Calu3 (cell line): ENCODE measurements at regions not wholly inside any gene's neighbourhood (a gene's known extent, or its start where the extent isn't known, plus 50 kb on each side); places are given as distances from the start of the nearest gene placed in this dataset.

Experiments used
- BruUV-seq: library from RNA; stranded (reverse); fragments of 400-500 nt; replicated peaks from 2 replicates; lab custom pipeline; 2021; lab: Mats Ljungman, UMichigan
- CTCF ChIA-PET: fragments of 300-600 bp; sonication (Branson Sonifier 250); formaldehyde crosslinking; loops from one replicate; lab custom pipeline; 2022; ENCODE audit warnings: antibody characterized with exemption; lab: Charles Lee
- DNase-seq: peaks from one replicate; pipeline ENCODE4 v3.0.0; 2022
- H3K27ac Mint-ChIP-seq: one replicate; pipeline ENCODE4 v1.8.0; 2022; ENCODE audit warnings: mixed read lengths; ENCODE audit not compliant: unreplicated experiment
- H3K27me3 Mint-ChIP-seq: one replicate; pipeline ENCODE4 v1.8.0; 2022; ENCODE audit warnings: mixed read lengths; ENCODE audit not compliant: unreplicated experiment
- H3K36me3 Mint-ChIP-seq: one replicate; pipeline ENCODE4 v1.8.0; 2022; ENCODE audit warnings: mild to moderate bottlenecking, moderate library complexity, mixed read lengths; ENCODE audit not compliant: insufficient read depth, unreplicated experiment
- H3K4me1 Mint-ChIP-seq: one replicate; pipeline ENCODE4 v1.8.0; 2022; ENCODE audit warnings: mild to moderate bottlenecking, low read depth, mixed read lengths; ENCODE audit not compliant: unreplicated experiment
- H3K4me3 Mint-ChIP-seq: one replicate; pipeline ENCODE4 v1.8.0; 2022; ENCODE audit warnings: mild to moderate bottlenecking, low read depth, moderate library complexity, mixed read lengths; ENCODE audit not compliant: unreplicated experiment
- H3K9me3 Mint-ChIP-seq: one replicate; pipeline ENCODE4 v1.8.0; 2022; ENCODE audit warnings: low read depth, mixed read lengths; ENCODE audit not compliant: unreplicated experiment
- intact Hi-C: fragments of 100-400 bp; cut with micrococcal nuclease; formaldehyde crosslinking; loops from one replicate; pipeline ENCODE4 v1.10.0; 2022; ENCODE audit not compliant: unreplicated experiment
- TF ChIP-seq, protein P1 (sequence below): fragments of 200-600 bp; IDR thresholded peaks from one replicate; pipeline ENCODE4 v1.8.0; 2022; ENCODE audit warnings: antibody characterized with exemption; ENCODE audit not compliant: unreplicated experiment

- CTCF ChIA-PET = no interaction called here
- no TSS peak for BruUV-seq
Observed at GRCh38 chr1:10848109-10848684, 51.8 kb upstream of the CASZ1 start.

DNA sequence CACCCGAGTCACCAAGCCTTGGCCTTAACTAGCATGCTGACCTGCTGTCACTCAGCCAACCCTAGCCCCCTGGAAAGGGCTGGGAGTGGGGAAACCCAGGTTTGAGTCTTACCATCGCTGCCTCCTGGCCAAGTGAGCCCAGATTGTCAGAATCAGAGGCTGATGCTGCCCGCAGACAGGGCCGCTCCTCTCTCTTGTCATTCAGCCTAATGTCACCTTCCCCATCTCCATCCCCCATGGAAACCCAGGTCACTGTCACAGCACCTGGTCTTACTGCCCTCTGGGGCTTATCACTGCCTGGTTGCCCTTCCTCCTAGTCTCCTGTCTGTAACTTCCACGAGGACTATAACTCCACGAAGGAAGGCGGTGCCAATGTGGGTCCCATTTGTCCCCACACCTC, 53.6 kb upstream of the CASZ1 start:
- Mint-ChIP-seq H3K4me3 (no peak overlapping the region), H3K27me3 (peaks cover 20% of the 10 kb centered on the region), H3K27ac (no peak overlapping the region), H3K9me3 (peaks cover 2% of the 10 kb centered on the region), H3K36me3 (no peaks in the 10 kb centered on the region), H3K4me1 (no peaks in the 10 kb centered on the region)
- no TSS peak for BruUV-seq
- CTCF ChIA-PET = no interaction called here
- intact Hi-C loops = no loop called here
- TF ChIP-seq, protein P1, sequence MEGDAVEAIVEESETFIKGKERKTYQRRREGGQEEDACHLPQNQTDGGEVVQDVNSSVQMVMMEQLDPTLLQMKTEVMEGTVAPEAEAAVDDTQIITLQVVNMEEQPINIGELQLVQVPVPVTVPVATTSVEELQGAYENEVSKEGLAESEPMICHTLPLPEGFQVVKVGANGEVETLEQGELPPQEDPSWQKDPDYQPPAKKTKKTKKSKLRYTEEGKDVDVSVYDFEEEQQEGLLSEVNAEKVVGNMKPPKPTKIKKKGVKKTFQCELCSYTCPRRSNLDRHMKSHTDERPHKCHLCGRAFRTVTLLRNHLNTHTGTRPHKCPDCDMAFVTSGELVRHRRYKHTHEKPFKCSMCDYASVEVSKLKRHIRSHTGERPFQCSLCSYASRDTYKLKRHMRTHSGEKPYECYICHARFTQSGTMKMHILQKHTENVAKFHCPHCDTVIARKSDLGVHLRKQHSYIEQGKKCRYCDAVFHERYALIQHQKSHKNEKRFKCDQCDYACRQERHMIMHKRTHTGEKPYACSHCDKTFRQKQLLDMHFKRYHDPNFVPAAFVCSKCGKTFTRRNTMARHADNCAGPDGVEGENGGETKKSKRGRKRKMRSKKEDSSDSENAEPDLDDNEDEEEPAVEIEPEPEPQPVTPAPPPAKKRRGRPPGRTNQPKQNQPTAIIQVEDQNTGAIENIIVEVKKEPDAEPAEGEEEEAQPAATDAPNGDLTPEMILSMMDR = no peak
- DNase-seq = no peak

More at GRCh38 chr1:10848109-10848684, 51.8 kb upstream of the CASZ1 start:
- no peak for DNase-seq
- H3K4me1 Mint-ChIP-seq = no peaks in the 10 kb centered on the region
- no peaks in the 10 kb centered on the region for H3K36me3 Mint-ChIP-seq
- no peaks in the 10 kb centered on the region for H3K9me3 Mint-ChIP-seq
- no peak overlapping the region for H3K4me3 Mint-ChIP-seq
- TF ChIP-seq, protein P1 = no peak
- H3K27me3 Mint-ChIP-seq = peaks cover 39% of the 10 kb centered on the region
- H3K27ac Mint-ChIP-seq = no peak overlapping the region
- intact Hi-C loops = no loop called here

GRCh38 chr1:10851024-10852013, 54.9 kb upstream of the CASZ1 start:
- H3K36me3 Mint-ChIP-seq = no peaks in the 10 kb centered on the region
- CTCF ChIA-PET = no interaction called here
- no peak for DNase-seq
- H3K27me3 Mint-ChIP-seq = peaks cover 8% of the 10 kb centered on the region
- H3K4me3 Mint-ChIP-seq = no peak overlapping the region
- no peak overlapping the region for H3K27ac Mint-ChIP-seq
- BruUV-seq = no TSS peak
- intact Hi-C loops = no loop called here
- H3K4me1 Mint-ChIP-seq = no peaks in the 10 kb centered on the region
- peaks cover 3% of the 10 kb centered on the region for H3K9me3 Mint-ChIP-seq
- TF ChIP-seq, protein P1 = no peak

DNA sequence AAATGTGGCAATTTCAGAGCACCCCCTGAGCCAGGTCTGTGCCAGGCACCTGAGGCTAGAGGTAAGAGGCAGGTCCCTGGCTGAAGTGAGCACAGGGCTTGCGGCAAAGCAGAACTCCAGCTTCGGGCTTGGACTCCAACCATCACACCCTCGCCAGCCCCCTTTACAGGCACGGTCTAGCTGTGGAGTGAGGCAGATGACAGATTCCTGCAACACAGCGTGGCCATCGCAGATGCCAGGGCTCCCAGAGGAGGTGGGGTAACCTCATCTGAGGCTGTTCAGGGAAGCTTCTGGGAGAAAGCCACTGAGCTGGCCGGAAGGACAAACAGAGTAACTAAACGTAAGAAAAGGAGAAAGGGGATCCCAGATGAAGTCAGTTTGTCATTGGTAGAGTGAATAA, 55.6 kb upstream of the CASZ1 start:
- H3K36me3 Mint-ChIP-seq = no peaks in the 10 kb centered on the region
- no peak overlapping the region for H3K27ac Mint-ChIP-seq
- intact Hi-C loops = no loop called here
- DNase-seq = no peak
- no peak overlapping the region for H3K4me3 Mint-ChIP-seq
- TF ChIP-seq, protein P1 = no peak
- no TSS peak for BruUV-seq
- peaks cover 3% of the 10 kb centered on the region for H3K27me3 Mint-ChIP-seq
- peaks cover 3% of the 10 kb centered on the region for H3K9me3 Mint-ChIP-seq
- no peaks in the 10 kb centered on the region for H3K4me1 Mint-ChIP-seq
- CTCF ChIA-PET = no interaction called here
